ENCODE measurements at regions not wholly inside any gene's neighbourhood (a gene's known extent, or its start where the extent isn't known, plus 50 kb on each side); places are given as distances from the start of the nearest gene placed in this dataset.

GRCh38 chr1:110736900-110737605 lies 62.3 kb upstream of the KCNA3 start:
- TF ChIP-seq ESRRA (IDR thresholded peaks at IDR 0.05; ENCODE audit: borderline replicate concordance, low read length) (no peak), CTCF (IDR thresholded peaks at IDR 0.05) (no peak), EP300 (IDR thresholded peaks at IDR 0.05) (no peak), POLR2A (IDR thresholded peaks at IDR 0.05; ENCODE audit: low read length) (no peak)

Measured in A549 (cell line).